Left ventricle myocardium superior (tissue), 1 donor: ENCODE measurements at regions not wholly inside any gene's neighbourhood (a gene's known extent, or its start where the extent isn't known, plus 50 kb on each side); places are given as distances from the start of the nearest gene placed in this dataset.
"Not testable (repeated sequence)": the region's sequence is repeated elsewhere in the genome, so short reads cannot be mapped to it uniquely, and the experiment has no call there.

Experiments used
- ATAC-seq: fragments of 200-7000 bp; cut with Tn5 transposase; one replicate; pipeline ENCODE4 v1.9.1; 2020; ENCODE audit warnings: mild to moderate bottlenecking, moderate library complexity
- DNase-seq: peaks from one replicate; pipeline ENCODE4 v3.0.0-alpha.2; 2020
- intact Hi-C: fragments of 100-400 bp; cut with micrococcal nuclease; formaldehyde crosslinking; loops from one replicate; pipeline ENCODE4 v1.11.0; 2022
- donor health status: DM: no; HTN: yes; CAD: no; lungs with severe emphysema.

DNA sequence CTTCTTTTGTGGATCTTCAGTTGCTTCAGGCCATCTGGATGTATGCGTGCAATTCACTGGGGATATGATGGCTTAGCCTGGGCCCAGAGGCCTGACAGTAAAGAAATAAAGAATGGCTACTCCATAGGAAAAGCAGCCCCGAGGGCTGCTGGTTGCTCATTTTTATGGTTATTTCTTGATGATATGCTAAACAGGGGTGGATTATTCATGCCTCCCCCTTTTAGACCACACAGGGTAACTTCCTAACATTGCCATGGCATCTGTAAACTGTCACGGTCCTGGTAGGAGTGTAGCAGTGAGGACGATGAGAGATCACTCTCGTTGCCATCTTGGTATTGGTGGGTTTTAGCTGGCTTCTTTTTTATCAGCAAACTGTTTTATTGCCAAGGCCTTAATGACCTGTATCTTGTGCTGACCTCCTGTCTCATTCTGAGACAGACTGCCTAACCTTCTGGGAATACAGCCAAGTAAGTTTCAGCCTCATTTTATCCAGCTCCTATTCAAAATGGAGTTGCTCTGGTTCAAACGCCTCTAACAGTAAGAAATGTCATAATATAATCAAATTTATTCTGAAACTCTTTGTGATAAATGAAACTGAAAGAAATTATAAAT, 60.5 kb downstream of the DSEL start:
- DNase-seq (no peak), ATAC-seq (no peak)
- intact Hi-C loops, result no loop called here

DNA sequence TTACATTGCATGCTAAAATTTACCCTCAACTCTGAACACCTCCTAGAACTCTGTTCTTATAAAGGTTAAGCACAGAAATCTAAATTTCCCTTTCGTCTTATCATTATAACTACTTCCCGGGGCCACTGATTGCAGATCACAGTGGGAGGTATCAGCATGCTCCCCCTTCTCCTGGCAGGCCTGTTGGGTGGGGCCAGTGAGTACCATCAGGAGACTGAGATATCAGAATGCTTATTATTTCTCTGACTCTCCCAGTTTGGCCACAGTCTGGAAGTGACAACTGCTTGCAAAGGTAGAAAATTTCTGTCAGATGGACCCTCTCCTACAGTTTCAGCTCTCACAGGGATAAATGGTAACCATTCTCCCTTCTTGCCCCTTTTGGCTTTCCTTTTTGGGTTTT, 62.6 kb downstream of the DSEL start:
- DNase-seq, result no peak
- intact Hi-C loops, result no loop called here
- no peak for ATAC-seq

DNA sequence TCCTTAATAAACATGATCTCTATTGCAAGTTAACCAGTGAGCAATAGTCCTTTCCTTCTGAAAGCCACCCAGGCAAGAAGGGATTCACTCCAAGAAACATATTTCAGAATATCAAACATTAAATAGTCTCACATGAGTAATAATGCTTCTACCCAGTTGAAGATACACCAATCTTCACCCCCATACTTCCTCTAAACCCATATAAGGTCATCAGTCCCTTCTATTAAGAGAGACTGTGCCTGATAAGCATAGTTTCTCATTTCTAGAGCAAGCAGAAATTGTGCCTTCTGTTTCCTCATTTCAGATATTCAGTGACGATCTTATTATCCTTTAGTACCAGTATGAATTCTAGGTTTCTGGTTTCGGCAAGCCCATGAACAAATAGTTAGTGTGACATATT, 64.6 kb downstream of the DSEL start:
- ATAC-seq (no peak), DNase-seq (no peak)
- intact Hi-C loops, result no loop called here

DNA sequence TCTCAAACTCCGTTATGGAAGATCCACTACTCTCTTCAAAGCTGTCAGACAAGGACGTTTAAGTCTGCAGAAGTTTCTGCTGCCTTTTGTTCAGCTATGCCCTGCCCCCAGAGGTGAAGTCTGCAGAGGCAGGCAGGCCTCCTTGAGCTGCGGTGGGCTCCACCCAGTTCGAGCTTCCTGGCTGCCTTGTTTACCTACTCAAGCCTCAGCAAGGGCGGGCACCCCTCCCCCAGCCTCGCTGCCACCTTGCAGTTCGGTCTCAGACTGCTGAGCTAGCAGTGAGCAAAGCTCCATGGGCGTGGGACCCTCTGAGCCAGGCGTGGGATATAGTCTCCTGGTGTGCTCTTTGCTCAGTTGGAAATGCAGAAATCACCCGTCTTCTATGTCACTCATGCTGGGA, 65.4 kb downstream of the DSEL start:
- DNase-seq, intact Hi-C loops, ATAC-seq: not testable (repeated sequence)

DNA sequence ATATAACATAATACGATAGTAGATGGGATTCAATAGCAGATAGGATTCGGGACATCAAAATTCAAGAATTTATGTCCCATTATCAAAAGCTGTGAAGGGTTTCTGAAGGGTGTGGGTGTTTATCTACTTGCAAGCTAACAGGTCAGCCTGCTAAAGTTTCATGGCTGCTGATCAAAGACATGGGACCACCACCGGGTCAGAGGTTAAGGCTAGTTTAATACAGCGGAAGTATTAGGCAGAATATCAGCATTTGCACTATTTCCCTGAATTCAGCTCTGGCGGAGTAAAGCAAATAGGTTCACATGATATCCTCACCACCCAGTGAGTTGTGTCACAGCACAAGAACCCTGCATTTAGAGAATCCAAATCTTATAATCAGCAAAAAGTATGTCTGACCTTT, 82.5 kb downstream of the DSEL start:
- ATAC-seq (no peak), DNase-seq (no peak)
- intact Hi-C loops, result no loop called here

DNA sequence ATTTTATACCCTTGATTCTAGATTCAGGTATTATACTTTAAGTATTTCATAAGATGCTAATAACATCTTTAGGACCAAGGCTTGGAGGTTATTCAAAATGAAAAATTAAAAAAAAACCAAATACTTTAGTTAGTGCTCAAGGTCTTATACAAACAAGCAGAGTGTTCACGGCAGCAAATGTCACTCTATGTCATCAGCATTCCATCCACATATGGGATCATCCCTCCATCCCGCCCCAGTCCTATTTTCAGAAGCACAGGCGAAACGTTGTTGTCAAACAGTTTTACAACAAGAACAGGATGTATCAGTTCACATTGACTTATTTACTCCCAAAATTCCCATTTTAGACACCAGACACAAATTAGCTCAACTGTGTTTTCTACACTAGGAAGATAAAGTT, 83.7 kb downstream of the DSEL start:
- DNase-seq (no peak), ATAC-seq (no peak)
- intact Hi-C loops, result no loop called here

DNA sequence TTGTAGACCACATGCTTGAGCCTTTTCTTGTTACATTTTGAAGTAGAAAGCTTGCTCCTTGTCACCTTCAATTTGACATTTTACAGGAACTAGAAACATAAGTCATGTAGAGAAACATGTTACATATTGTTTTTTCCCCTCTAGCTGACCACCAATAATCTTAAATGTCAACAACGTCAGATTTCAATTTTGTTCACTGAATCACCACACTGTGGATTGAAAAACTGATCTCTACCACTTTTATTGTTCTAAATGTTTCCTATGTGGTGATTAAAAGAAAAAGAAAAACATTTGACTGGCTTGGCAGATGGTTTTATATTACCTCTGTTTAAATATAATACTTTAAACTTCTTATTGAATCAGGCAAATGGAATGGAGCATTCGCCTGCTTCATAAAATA, 87.7 kb downstream of the DSEL start:
- intact Hi-C loops, result no loop called here
- no peak for DNase-seq
- ATAC-seq, result no peak

DNA sequence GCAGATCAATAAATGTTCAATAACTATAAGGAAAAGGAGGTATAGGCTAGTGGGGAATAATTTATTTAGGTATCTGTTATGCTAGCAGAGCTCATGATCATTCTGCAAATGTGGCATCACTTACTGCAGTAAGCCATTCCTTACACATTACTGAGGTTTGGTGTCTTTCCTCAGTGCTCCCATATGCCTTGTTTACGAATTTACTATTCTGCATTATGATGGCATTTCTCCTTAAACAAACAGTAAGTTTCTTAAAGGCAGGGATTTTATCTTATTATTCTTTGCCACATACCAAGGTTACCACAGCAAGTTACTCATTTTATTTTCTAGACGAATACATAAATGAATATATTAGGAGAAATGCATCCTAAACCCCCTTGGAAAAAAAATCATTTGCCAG, 88.4 kb downstream of the DSEL start:
- ATAC-seq, result no peak
- no peak for DNase-seq
- intact Hi-C loops, result no loop called here

DNA sequence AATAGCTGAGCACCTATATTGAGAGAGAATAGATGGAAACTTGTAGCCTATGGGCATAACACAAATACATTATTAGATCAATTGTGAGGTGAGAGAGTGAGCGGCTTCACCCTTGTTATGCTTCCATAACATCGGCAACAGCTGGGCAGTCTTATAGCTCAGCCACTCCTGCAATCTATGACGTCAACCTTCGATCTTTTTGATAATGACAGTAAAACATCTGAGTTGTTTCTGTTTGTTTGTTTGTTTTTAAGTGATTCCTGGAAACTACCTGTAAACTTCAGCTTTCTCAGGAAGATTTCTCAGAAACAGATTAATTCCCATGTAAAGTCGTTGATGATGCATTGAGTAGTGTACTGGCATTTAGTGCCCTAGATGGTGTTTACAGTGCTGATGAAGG, 90.0 kb downstream of the DSEL start:
- intact Hi-C loops, result no loop called here
- no peak for DNase-seq
- no peak for ATAC-seq

DNA sequence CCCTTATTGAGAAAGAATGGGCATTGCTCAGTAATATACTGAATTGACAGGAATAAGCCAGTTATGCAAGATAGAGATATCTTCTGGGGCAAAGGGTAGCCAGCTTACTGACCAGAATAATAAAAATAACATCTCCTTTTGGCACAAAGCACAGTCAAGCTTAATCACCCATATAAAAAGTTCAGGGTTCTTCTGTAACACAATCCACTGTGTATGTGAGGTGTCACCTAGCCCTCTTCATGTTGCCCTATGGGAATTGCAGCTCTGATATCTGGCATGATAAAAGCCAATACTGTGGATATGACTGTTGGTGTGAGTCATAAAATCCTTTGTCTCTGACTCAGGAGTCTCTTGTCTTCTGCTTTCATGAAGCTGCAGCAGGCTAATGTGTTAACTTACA, 90.8 kb downstream of the DSEL start:
- DNase-seq, result no peak
- intact Hi-C loops, result no loop called here
- no peak for ATAC-seq

DNA sequence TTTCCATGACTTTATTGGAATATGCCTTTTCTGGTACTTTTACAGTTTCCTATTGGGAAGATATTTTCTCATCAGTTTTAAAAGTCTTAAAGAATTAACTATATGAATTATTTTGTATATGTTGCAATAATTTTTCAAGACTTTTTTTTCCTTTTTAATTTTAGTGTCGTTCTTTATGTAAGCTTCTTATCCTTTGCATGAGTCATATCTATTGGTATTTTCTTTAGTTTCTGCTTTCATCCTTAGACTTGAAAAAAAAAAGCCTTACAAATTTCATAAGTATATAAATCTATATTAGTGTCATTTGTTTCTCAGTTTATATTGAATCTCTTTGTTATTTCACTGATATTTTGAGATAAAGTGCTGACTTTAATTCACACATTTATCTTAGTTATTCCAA, 94.9 kb downstream of the DSEL start:
- no peak for DNase-seq
- ATAC-seq, result no peak
- intact Hi-C loops, result no loop called here

DNA sequence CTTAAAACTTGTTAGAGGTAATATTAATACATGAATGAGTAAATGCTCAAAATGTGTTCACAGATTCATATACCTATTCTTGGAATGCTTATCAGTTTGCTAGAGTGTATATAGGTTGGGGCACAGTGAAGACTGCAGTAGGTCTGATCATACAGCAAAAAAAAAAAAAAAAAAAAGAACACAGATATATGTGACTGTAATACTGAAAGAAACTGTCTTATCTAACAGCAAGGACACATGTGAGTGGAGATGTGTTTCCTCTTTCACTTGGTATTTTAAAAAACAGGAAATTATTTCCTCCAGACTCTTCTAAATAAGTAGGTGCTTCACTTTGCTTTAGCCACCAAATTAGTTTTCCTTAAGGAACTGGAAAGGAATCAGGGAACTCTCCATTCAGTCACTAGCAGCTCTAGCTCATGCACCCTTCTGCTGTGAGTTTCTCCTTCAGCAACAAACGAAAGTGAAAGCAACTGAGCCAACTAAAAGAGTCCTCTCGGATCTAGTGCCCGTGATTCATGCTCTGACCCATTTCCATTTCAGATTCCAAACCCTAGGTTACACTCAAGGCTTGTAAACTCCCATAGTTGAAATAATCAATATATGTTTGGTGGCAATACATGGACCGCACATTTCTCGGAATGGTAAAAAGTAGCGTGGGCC, 98.5 kb downstream of the DSEL start:
- DNase-seq (no peak), ATAC-seq (peak; percentile 69)
- intact Hi-C loops, result no loop called here

DNA sequence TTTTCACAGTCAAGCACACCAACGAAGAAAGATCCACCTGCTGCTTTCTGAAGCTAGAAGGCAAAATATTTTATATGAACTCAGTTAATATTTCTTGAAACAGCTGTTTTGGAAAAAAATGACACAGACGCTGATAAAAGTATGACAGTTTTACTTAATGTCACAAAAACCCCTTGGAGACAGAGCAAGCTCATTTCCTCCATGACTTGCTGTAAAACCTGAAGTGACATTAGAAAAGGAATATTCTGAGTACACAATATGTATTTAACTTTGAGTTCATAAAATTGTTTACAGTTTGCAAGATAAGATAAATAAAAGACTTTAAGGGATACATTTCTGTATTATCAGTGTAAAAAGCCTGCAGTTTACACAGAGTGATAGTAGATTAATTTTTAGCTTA, 105.4 kb downstream of the DSEL start:
- ATAC-seq (no peak), DNase-seq (no peak)
- intact Hi-C loops, result no loop called here

DNA sequence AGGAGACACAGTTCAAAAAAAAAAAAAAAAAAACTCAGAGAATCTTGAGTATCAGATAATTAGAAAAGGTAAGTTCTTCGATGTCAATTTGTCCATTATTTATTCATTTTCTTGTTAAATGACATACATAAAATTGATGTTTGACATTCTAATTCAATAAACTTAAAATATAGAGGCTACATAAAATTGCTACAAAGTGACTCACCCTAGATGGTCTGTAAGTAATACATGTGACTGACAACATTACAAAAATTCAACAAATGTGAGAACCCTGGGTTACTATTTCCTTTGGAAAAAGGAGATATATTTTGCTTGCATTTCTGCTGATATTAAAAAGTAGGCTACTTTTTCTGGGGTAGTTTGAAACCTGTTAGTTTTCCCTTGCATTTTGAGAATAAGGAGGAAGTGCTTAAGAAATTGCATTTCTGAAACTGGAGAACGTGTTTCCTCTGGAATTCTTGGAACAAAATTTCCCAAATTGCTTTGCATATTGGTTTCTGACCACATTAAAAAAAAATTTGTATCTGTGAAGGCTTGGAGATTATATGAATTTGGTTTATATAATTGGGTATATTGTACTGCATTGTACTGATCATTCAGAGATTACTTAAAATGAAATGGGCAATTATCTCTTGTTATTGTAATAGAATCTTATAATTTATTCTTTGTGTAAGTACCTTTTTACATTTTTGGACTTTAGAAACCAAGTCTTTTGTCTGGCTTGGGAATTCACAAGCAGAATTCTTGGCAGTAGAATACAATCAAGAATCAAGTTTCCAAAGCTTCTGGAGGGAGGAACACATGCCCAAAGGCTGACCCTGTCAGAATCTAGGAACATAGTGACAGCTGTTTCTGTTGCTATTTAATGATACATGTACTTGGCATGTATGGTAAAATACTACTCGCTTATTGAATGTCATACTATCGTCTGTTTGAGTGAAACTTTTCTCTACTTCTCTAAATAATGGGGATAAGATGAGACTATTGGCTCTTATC, 106.1 kb downstream of the DSEL start:
- intact Hi-C loops, result no loop called here
- no peak for DNase-seq
- no peak for ATAC-seq

DNA sequence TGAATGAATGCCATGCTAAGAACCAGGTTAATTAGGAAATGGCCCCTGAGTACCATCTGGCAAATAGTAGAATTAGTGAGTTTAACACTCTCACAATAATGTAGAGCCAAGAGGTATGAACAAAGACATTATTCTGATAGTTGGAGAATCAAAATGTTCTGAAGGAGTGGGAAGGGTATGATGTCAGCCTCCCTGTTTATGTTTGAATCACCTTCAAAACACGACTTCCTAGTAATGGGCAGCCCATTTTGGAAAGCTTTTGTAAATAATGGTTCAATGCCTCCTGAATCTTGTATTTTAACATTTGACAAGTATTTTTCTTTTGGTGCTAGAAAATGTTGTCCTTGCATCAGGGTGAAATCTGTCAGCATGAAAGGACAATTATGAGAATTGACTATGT, 108.3 kb downstream of the DSEL start:
- ATAC-seq, result no peak
- intact Hi-C loops, result no loop called here
- no peak for DNase-seq

DNA sequence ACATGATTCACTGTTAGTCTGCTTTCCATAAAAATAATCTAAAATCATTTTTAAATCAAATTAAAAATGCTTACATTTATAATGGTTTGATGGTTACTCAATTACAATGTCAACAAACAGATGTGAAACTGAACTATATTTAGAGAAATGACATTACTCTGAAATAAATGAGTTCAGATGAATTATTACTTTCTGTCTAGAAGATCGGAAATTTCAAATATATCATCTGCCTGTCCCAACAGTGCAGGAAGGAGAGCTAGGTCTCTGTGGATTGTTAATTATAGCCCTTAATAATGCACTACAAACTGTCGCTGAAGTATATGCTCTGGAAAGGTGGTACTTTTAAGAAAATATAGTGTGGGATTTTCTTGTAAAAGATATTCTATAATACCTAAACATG, 109.8 kb downstream of the DSEL start:
- ATAC-seq (no peak), DNase-seq (no peak)
- intact Hi-C loops, result no loop called here

DNA sequence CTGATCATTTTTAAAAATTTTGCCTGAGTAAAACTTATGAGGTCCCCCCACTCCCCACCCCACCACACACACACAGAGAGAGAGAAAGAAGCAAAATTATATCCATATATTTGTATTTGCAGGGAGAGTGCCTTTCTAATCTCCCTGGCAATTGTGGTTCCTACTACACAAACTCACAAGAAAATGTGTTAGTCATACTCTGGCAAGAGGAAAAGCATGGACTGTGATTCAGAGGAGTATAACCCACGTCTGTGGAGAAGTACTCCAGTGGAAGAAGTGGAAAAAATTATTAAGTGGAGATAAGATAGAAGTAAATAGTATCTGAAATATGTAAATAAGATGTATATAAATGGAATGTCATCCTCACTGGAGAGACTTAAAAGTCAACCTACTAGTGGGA, 114.0 kb downstream of the DSEL start:
- no peak for ATAC-seq
- intact Hi-C loops, result no loop called here
- DNase-seq, result no peak

DNA sequence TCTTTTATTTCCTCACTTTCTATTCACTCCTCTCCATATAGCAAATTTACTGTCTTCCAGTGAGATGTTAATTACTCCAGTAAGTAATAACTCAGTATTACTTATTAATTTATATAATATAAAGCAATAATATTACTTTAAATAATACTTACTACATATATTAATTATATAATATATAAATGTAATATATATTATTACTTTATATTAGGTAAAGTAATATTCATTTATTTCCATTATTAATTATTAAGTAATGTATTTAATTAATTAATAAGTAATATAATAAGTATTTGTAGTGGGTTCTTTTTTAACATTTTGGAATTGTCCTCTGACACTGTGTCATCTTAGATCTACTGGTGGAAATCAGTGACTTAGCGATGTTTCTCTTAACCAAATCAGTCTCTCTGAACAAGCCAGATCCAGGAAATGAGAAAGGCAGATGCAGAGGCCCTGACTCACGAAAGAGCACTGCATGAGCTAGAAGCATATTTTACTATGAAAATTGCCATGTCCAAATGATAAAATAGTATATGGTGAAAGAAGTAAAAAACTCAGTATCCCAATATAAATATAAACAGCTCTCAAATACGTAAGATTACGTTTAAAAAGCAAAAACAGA, 115.9 kb downstream of the DSEL start:
- ATAC-seq, result no peak
- intact Hi-C loops, result no loop called here
- no peak for DNase-seq

DNA sequence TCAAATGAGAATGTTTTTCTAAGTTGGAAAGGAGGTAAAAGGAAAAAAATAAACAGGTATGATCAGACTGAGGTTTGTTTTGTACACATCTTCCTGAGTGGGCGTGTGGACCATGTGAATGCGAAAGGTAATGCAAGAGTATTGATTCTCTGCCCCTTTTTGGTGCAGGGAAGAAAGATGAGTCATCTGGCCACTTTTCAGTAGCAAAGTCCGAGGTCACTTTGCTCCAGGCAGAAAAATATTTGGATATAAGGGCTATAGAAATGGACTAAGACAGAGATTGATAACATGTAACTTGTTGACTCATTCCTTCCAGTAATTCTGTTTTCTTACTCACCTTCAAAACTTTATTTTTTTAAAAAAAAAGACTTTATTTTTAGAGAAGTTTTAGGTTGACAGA, 130.5 kb downstream of the DSEL start:
- ATAC-seq (no peak), DNase-seq (no peak)
- intact Hi-C loops, result no loop called here

DNA sequence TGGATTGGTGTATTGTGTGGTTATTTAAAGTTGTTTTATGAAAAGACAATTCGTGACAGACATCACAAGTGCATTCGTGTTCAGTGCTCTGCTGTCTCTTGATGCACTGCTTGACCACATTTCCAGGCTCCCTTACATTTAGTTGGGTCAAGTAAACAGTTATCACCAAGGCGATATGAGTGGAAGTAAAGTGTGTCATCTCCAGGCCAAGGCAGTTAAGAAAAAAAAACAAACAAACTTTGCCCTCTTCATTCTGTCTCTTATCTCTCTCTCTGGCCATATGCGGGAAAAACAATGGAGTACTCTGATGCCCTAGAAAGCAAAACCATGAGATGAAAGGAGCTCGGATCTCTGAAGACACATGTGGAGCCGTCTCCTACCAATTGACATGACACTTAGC, 131.1 kb downstream of the DSEL start:
- ATAC-seq (no peak), DNase-seq (no peak)
- intact Hi-C loops, result no loop called here
